Mucosa of descending colon (tissue), 3 donors: ENCODE measurements at regions not wholly inside any gene's neighbourhood (a gene's known extent, or its start where the extent isn't known, plus 50 kb on each side); places are given as distances from the start of the nearest gene placed in this dataset.
A peak's percentile ranks its signal among the peaks of the same experiment; 100 is the strongest.

Experiments
- ATAC-seq: fragments of 200-7000 bp; cut with Tn5 transposase; one replicate; pipeline ENCODE4 v1.9.1; 2020; ENCODE audit warnings: mild to moderate bottlenecking, moderate library complexity
- DNase-seq, 3 donors: peaks; one replicate each; pipeline ENCODE4 v3.0.0-alpha.2; 2020
- H3K36me3 ChIP-seq: fragments of 200-600 bp; one replicate; pipeline ENCODE4 v1.8.0; 2021; ENCODE audit warnings: low read depth, mild to moderate bottlenecking
- H3K4me1 ChIP-seq: fragments of 200-600 bp; one replicate; pipeline ENCODE4 v1.8.0; 2021; ENCODE audit warnings: low read depth, mild to moderate bottlenecking
- H3K4me3 ChIP-seq: fragments of 200-600 bp; one replicate; pipeline ENCODE4 v1.8.0; 2021; ENCODE audit warnings: mild to moderate bottlenecking
- H3K9me3 ChIP-seq: fragments of 200-600 bp; one replicate; pipeline ENCODE4 v1.8.0; 2021; ENCODE audit warnings: mild to moderate bottlenecking
- CTCF ChIP-seq: fragments of 200-600 bp; IDR thresholded peaks from one replicate; pipeline ENCODE4 v1.8.0; 2022; ENCODE audit warnings: antibody characterized with exemption, mild to moderate bottlenecking
- intact Hi-C, 2 donors: fragments of 100-400 bp; cut with DNase I in 1 of 2; cut with micrococcal nuclease in 1 of 2; formaldehyde crosslinking; loops; one replicate each; pipeline versions ENCODE4 v1.11.0 to v1.11.1; 2022; cut with DNase I, micrococcal nuclease
- donor health status: DM: no; HTN: no; CAD: no; lungs with moderate emphysema.
- donor health status: DM: no; HTN: no; CAD: no.
- donor health status: DM: no; HTN: yes; CAD: no.

DNA sequence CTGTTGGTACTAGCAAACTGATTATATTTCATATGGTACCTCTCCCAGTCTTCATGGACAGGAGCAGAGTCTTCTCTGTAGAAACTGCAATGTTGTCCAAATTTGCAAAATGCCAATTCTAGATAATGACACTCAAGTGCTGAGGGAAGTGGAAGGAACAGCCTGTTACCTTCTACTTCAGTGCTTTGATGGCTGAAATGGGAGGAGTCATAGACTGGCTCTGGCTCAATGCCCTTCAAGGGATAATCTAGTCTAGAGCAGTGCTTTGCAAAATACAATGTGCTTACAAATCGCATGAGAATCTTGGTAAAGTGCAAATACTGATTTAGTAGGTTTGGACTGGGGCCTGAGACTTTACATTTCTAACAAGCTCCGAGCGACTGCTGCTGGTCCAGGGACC lies 51.7 kb upstream of the ACP3 start:
- ATAC-seq (no peak), DNase-seq (no peak)
- no peak for TF ChIP-seq CTCF
- no peak overlapping the region for H3K4me3 ChIP-seq
- intact Hi-C loops: no loop called here
- no peaks in the 10 kb centered on the region for H3K4me1 ChIP-seq
- H3K36me3 ChIP-seq: no peaks in the 10 kb centered on the region
- H3K9me3 ChIP-seq: no peaks in the 10 kb centered on the region

GRCh38 chr3:132267391-132267993 lies 49.7 kb upstream of the ACP3 start:
- intact Hi-C loops: no loop called here
- H3K4me1 ChIP-seq: no peaks in the 10 kb centered on the region
- no peak overlapping the region for H3K4me3 ChIP-seq
- ATAC-seq (peak; percentile 94), DNase-seq (no peak)
- TF ChIP-seq CTCF: no peak
- H3K36me3 ChIP-seq: no peaks in the 10 kb centered on the region
- H3K9me3 ChIP-seq: no peaks in the 10 kb centered on the region
